H9 (cell line): ENCODE measurements at regions not wholly inside any gene's neighbourhood (a gene's known extent, or its start where the extent isn't known, plus 50 kb on each side); places are given as distances from the start of the nearest gene placed in this dataset.

ENCODE experiments used
- DNase-seq: peaks from one replicate; pipeline ENCODE4 v3.0.0-alpha.2; 2017
- H2AFZ ChIP-seq: one replicate; pipeline ENCODE4 v1.6.1; 2013; ENCODE audit warnings: mild to moderate bottlenecking, low read length, control low read depth, moderate library complexity
- H2AK5ac ChIP-seq: 2 replicates; pipeline ENCODE4 v1.6.1; 2013; ENCODE audit warnings: low read length, control low read depth, mixed read lengths; ENCODE audit not compliant: insufficient read length
- H2BK120ac ChIP-seq: one replicate; pipeline ENCODE4 v1.6.1; 2013; ENCODE audit warnings: low read depth, mild to moderate bottlenecking, low read length, control low read depth, inconsistent platforms; ENCODE audit not compliant: poor library complexity, severe bottlenecking
- H2BK12ac ChIP-seq: 2 replicates; pipeline ENCODE4 v1.6.1; 2013; ENCODE audit warnings: low read length, control low read depth, mixed read lengths, low read depth; ENCODE audit not compliant: insufficient read length
- H2BK15ac ChIP-seq: 2 replicates; pipeline ENCODE4 v1.6.1; 2013; ENCODE audit warnings: low read depth, low read length, control low read depth
- H2BK20ac ChIP-seq: one replicate; pipeline ENCODE4 v1.6.1; 2013; ENCODE audit warnings: low read depth, mild to moderate bottlenecking, low read length, control low read depth, inconsistent platforms; ENCODE audit not compliant: poor library complexity, severe bottlenecking
- H2BK5ac ChIP-seq: 2 replicates; pipeline ENCODE4 v1.6.1; 2013; ENCODE audit warnings: low read length, control low read depth, mixed read lengths; ENCODE audit not compliant: insufficient read length
- H3K14ac ChIP-seq: 2 replicates; pipeline ENCODE4 v1.6.1; 2013; ENCODE audit warnings: low read length, control low read depth; ENCODE audit not compliant: insufficient read depth
- H3K18ac ChIP-seq: 2 replicates; pipeline ENCODE4 v1.6.1; 2013; ENCODE audit warnings: low read depth, mild to moderate bottlenecking, mixed read lengths, low read length, control low read depth; ENCODE audit not compliant: insufficient read length
- H3K23ac ChIP-seq: 2 replicates; pipeline ENCODE4 v1.6.1; 2013; ENCODE audit warnings: low read length, control low read depth, mixed read lengths, low read depth; ENCODE audit not compliant: insufficient read length
- H3K23me2 ChIP-seq: 2 replicates; pipeline ENCODE4 v1.6.1; 2013; ENCODE audit warnings: low read depth, mild to moderate bottlenecking, mixed read lengths, low read length, control low read depth; ENCODE audit not compliant: insufficient read length, poor library complexity, severe bottlenecking
- H3K27ac ChIP-seq: 2 replicates; pipeline ENCODE4 v1.5.1; 2013; ENCODE audit warnings: low read length, control low read depth, mixed read lengths, low read depth; ENCODE audit not compliant: insufficient read length
- H3K27me3 ChIP-seq: 2 replicates; pipeline ENCODE4 v1.6.1; 2013; ENCODE audit warnings: low read length, control low read depth, inconsistent platforms; ENCODE audit not compliant: insufficient read depth
- H3K4ac ChIP-seq: 2 replicates; pipeline ENCODE4 v1.6.1; 2013; ENCODE audit warnings: low read depth, mild to moderate bottlenecking, control low read depth, inconsistent platforms, low read length, moderate library complexity
- H3K4me1 ChIP-seq: 2 replicates; pipeline ENCODE4 v1.6.1; 2013; ENCODE audit warnings: low read length, control low read depth, inconsistent platforms; ENCODE audit not compliant: insufficient read depth
- H3K4me2 ChIP-seq: 2 replicates; pipeline ENCODE4 v1.6.1; 2013; ENCODE audit warnings: low read length, control low read depth, mixed read lengths; ENCODE audit not compliant: insufficient read length, insufficient read depth
- H3K56ac ChIP-seq: 2 replicates; pipeline ENCODE4 v1.6.1; 2013; ENCODE audit warnings: low read depth, mild to moderate bottlenecking, mixed read lengths, low read length, control low read depth; ENCODE audit not compliant: insufficient read length
- H3K79me1 ChIP-seq: 2 replicates; pipeline ENCODE4 v1.6.1; 2013; ENCODE audit warnings: low read depth, mild to moderate bottlenecking, moderate library complexity, low read length, control low read depth, inconsistent platforms; ENCODE audit not compliant: insufficient read depth, poor library complexity, severe bottlenecking
- H3K79me2 ChIP-seq: 2 replicates; pipeline ENCODE4 v1.6.1; 2013; ENCODE audit warnings: low read length, control low read depth, inconsistent platforms; ENCODE audit not compliant: insufficient read depth
- H3K9ac ChIP-seq: 2 replicates; pipeline ENCODE4 v1.6.1; 2013; ENCODE audit warnings: low read length, control low read depth, mixed read lengths; ENCODE audit not compliant: insufficient read length; ENCODE audit errors: extremely low read depth
- H3K9me3 ChIP-seq: one replicate; pipeline ENCODE4 v1.6.1; 2013; ENCODE audit warnings: low read depth, low read length, inconsistent platforms; ENCODE audit not compliant: control insufficient read depth
- H3T11ph ChIP-seq: one replicate; pipeline ENCODE4 v1.6.1; 2013; ENCODE audit warnings: mild to moderate bottlenecking, low read length, control low read depth, inconsistent platforms
- H4K20me1 ChIP-seq: one replicate; pipeline ENCODE4 v1.6.1; 2013; ENCODE audit not compliant: control insufficient read depth, insufficient read length, insufficient read depth
- H4K5ac ChIP-seq: 2 replicates; pipeline ENCODE4 v1.6.1; 2013; ENCODE audit warnings: low read depth, mild to moderate bottlenecking, mixed read lengths, low read length, control low read depth; ENCODE audit not compliant: insufficient read length
- H4K8ac ChIP-seq: replicated peaks from 2 replicates; pipeline ENCODE4 v1.6.1; 2013; ENCODE audit warnings: low read length, control low read depth, mixed read lengths, low read depth; ENCODE audit not compliant: insufficient read length
- H4K91ac ChIP-seq: 2 replicates; pipeline ENCODE4 v1.6.1; 2013; ENCODE audit warnings: low read depth, mild to moderate bottlenecking, moderate library complexity, mixed read lengths, low read length, control low read depth; ENCODE audit not compliant: insufficient read length
- H3K27ac Mint-ChIP-seq, 3 experiments: 2 replicates in 2 of 3; 3 replicates in 1 of 3; pipeline ENCODE4 v1.8.0; 2020 to 2021; ENCODE audit warnings: mixed read lengths in 3 of 3, mild to moderate bottlenecking in 1 of 3, moderate library complexity in 1 of 3
- H3K27me3 Mint-ChIP-seq: 2 replicates; pipeline ENCODE4 v1.8.0; 2021; ENCODE audit warnings: low read depth, mild to moderate bottlenecking, moderate library complexity, mixed read lengths
- H3K36me3 Mint-ChIP-seq, 3 experiments: 2 replicates in 2 of 3; 3 replicates in 1 of 3; pipeline ENCODE4 v1.8.0; 2020 to 2021; ENCODE audit warnings: low read depth in 3 of 3, mixed read lengths in 3 of 3; ENCODE audit not compliant: insufficient read depth in 1 of 3
- H3K4me1 Mint-ChIP-seq, 2 experiments: 2 replicates each; pipeline ENCODE4 v1.8.0; 2020; ENCODE audit warnings: mixed read lengths in 2 of 2
- H3K4me3 Mint-ChIP-seq, 2 experiments: 2 replicates in 1 of 2; 3 replicates in 1 of 2; pipeline ENCODE4 v1.8.0; 2020 to 2021; ENCODE audit warnings: mild to moderate bottlenecking in 2 of 2, mixed read lengths in 2 of 2, moderate library complexity in 1 of 2
- H3K9me3 Mint-ChIP-seq, 2 experiments: 2 replicates in 1 of 2; 3 replicates in 1 of 2; pipeline ENCODE4 v1.8.0; 2020; ENCODE audit warnings: mild to moderate bottlenecking in 2 of 2, mixed read lengths in 2 of 2, moderate library complexity in 1 of 2
- CTCF ChIP-seq: fragments of 200-600 bp; sonication (generic); conservative IDR thresholded peaks from 3 replicates; pipeline ENCODE4 v1.8.0; 2021; ENCODE audit warnings: antibody characterized with exemption, mild to moderate bottlenecking
- WGBS: extraction: QIAGEN DNeasy Blood & Tissue Kit; methylation state at CpG from one replicate; pipeline ENCODE4 v1.1.7; 2013; ENCODE audit warnings: missing lambda C conversion rate, low lambda C conversion rate, mixed read lengths; ENCODE audit not compliant: insufficient read length; ENCODE audit errors: extremely low coverage; 5-methylcytosine and 5-hydroxymethylcytosine counted together

- no peak for DNase-seq
- no peaks in the 10 kb centered on the region for H3K79me2 ChIP-seq
- H3K4me2 ChIP-seq = no peak overlapping the region
- no peak overlapping the region for H3K27ac ChIP-seq
- H2BK15ac ChIP-seq = no peak overlapping the region
- H3K79me1 ChIP-seq = no peaks in the 10 kb centered on the region
- H2BK120ac ChIP-seq = no peak overlapping the region
- no peak overlapping the region for H4K8ac ChIP-seq
- H2BK20ac ChIP-seq = no peak overlapping the region
- H3K4ac ChIP-seq = no peak overlapping the region
- no peak overlapping the region for H2AK5ac ChIP-seq
- no peak overlapping the region for H4K5ac ChIP-seq
- no peak overlapping the region for H3K14ac ChIP-seq
- no peak overlapping the region for H2BK5ac ChIP-seq
- Mint-ChIP-seq H3K27me3 (no peaks in the 10 kb centered on the region), H3K4me3 (no peak overlapping the region), H3K4me1 (no peaks in the 10 kb centered on the region), H3K36me3 (no peaks in the 10 kb centered on the region), H3K27ac (no peak overlapping the region), H3K9me3 (no peaks in the 10 kb centered on the region)
- H3K9ac ChIP-seq = no peak overlapping the region
- no peaks in the 10 kb centered on the region for H3K4me1 ChIP-seq
- no peak overlapping the region for H2AFZ ChIP-seq
- no peak overlapping the region for H3K23ac ChIP-seq
- H3K56ac ChIP-seq = no peak overlapping the region
- no peaks in the 10 kb centered on the region for H3K9me3 ChIP-seq
- no CpG with 5 or more reads among the region's 3 CpGs for WGBS
- H3K27me3 ChIP-seq = no peaks in the 10 kb centered on the region
- no peaks in the 10 kb centered on the region for H3K23me2 ChIP-seq
- TF ChIP-seq CTCF = no peak
- no peaks in the 10 kb centered on the region for H4K20me1 ChIP-seq
- H4K91ac ChIP-seq = no peak overlapping the region
- no peak overlapping the region for H3K18ac ChIP-seq
- no peak overlapping the region for H2BK12ac ChIP-seq
- H3T11ph ChIP-seq = no peak overlapping the region
These were observed 441.6 kb downstream of the TDRD3 start for GRCh38 chr13:60838581-60838980.
